HL-60 (cell line): ENCODE measurements at regions not wholly inside any gene's neighbourhood (a gene's known extent, or its start where the extent isn't known, plus 50 kb on each side); places are given as distances from the start of the nearest gene placed in this dataset.

Source experiments
- DNase-seq, 2 experiments: peaks; one replicate each; pipeline ENCODE4 v3.0.0-alpha.2; 2010 to 2020; ENCODE audit warnings: low read depth in 1 of 2, low spot score in 1 of 2
- H3K27ac ChIP-seq: fragments of 250-450 bp; sonication (Bioruptor Pico); replicated peaks from 2 replicates; pipeline ENCODE4 v1.5.1; 2020; ENCODE audit warnings: mild to moderate bottlenecking, moderate library complexity
- H3K27me3 ChIP-seq: fragments of 250-450 bp; sonication (Bioruptor Pico); 2 replicates; pipeline ENCODE4 v1.5.1; 2021; ENCODE audit warnings: mild to moderate bottlenecking, moderate library complexity; ENCODE audit not compliant: insufficient read depth, poor library complexity, severe bottlenecking
- H3K4me3 ChIP-seq: replicated peaks from 2 replicates; pipeline ENCODE4 v1.5.1; 2011; ENCODE audit warnings: mild to moderate bottlenecking, control low read depth, low read length; ENCODE audit not compliant: insufficient read depth
- CTCF ChIP-seq: IDR thresholded peaks from one replicate; pipeline ENCODE4 v1.5.1; 2011; ENCODE audit warnings: low read length, control low read depth, inconsistent platforms; ENCODE audit not compliant: insufficient read depth
- GABPA ChIP-seq: IDR thresholded peaks from 2 replicates; pipeline ENCODE4 v1.6.1; 2012; ENCODE audit warnings: low read depth
- POLR2AphosphoS5 ChIP-seq: IDR thresholded peaks from 2 replicates; pipeline ENCODE4 v1.6.1; 2012; ENCODE audit warnings: low read depth
- REST ChIP-seq: IDR thresholded peaks from 2 replicates; pipeline ENCODE4 v1.6.1; 2012; ENCODE audit warnings: low read depth; ENCODE audit not compliant: insufficient replicate concordance
- SPI1 ChIP-seq: IDR thresholded peaks from 2 replicates; pipeline ENCODE4 v1.6.1; 2012; ENCODE audit warnings: low read depth, mild to moderate bottlenecking, borderline replicate concordance

- Histone ChIP-seq H3K4me3 (no peak overlapping the region), H3K27ac (no peak overlapping the region), H3K27me3 (no peaks in the 10 kb centered on the region)
- no peak for TF ChIP-seq POLR2AphosphoS5
- no peak for TF ChIP-seq SPI1
- TF ChIP-seq REST = no peak
- DNase-seq = no peak
Observed at GRCh38 chr21:14785679-14786078, 239.6 kb upstream of the SAMSN1 start.

- no peaks in the 10 kb centered on the region for H3K27me3 ChIP-seq
- no peak overlapping the region for H3K4me3 ChIP-seq
- TF ChIP-seq GABPA = no peak
- peak; percentile 67 for TF ChIP-seq CTCF
- TF ChIP-seq REST = no peak
- TF ChIP-seq POLR2AphosphoS5 = no peak
- no peak for TF ChIP-seq SPI1
- no peak overlapping the region for H3K27ac ChIP-seq
- peak; percentile 16 to 63 for DNase-seq
Observed at GRCh38 chr21:14773777-14774345, 227.7 kb upstream of the SAMSN1 start.

GRCh38 chr21:14771593-14771992, 225.5 kb upstream of the SAMSN1 start:
- Histone ChIP-seq H3K4me3 (no peak overlapping the region), H3K27me3 (no peaks in the 10 kb centered on the region), H3K27ac (no peak overlapping the region)
- no peak for DNase-seq
- TF ChIP-seq GABPA = no peak
- TF ChIP-seq SPI1 = no peak
- no peak for TF ChIP-seq CTCF
- TF ChIP-seq POLR2AphosphoS5 = no peak
- TF ChIP-seq REST = no peak

GRCh38 chr21:14768042-14768441, 221.9 kb upstream of the SAMSN1 start:
- TF ChIP-seq SPI1 (no peak), CTCF (no peak), REST (no peak), GABPA (no peak), POLR2AphosphoS5 (no peak)
- no peak for DNase-seq
- H3K27me3 ChIP-seq = no peaks in the 10 kb centered on the region
- no peak overlapping the region for H3K27ac ChIP-seq
- H3K4me3 ChIP-seq = no peak overlapping the region
